ENCODE measurements at regions not wholly inside any gene's neighbourhood (a gene's known extent, or its start where the extent isn't known, plus 50 kb on each side); places are given as distances from the start of the nearest gene placed in this dataset.

- TF ChIP-seq CTCF (IDR thresholded peaks at IDR 0.05) = no peak
- no peaks in the 10 kb centered on the region for H3K4me1 ChIP-seq (ENCODE audit: control insufficient read depth in 1 of 2, low read depth in 2 of 2)
- DNase-seq (ENCODE audit: low spot score) (no peak), ATAC-seq (ENCODE audit: insufficient number of reproducible peaks, low FRiP score, low read depth) (no peak)
- no peak overlapping the region for H3K4me3 ChIP-seq
- no peaks in the 10 kb centered on the region for H3K27me3 ChIP-seq (replicated peaks; ENCODE audit: insufficient read depth)
- no peaks in the 10 kb centered on the region for H3K9me3 ChIP-seq
- H3K36me3 ChIP-seq = no peaks in the 10 kb centered on the region
- no peak overlapping the region for H3K27ac ChIP-seq
These were observed 73.8 kb upstream of the FAM98A start for GRCh38 chr2:33672896-33673295.

- Histone ChIP-seq H3K27ac (no peak overlapping the region), H3K27me3 (replicated peaks; ENCODE audit: insufficient read depth) (no peaks in the 10 kb centered on the region), H3K36me3 (no peaks in the 10 kb centered on the region), H3K9me3 (no peaks in the 10 kb centered on the region), H3K4me3 (no peak overlapping the region), H3K4me1 (ENCODE audit: control insufficient read depth in 1 of 2, low read depth in 2 of 2) (no peaks in the 10 kb centered on the region)
- ATAC-seq (ENCODE audit: insufficient number of reproducible peaks, low FRiP score, low read depth) (no peak), DNase-seq (ENCODE audit: low spot score) (no peak)
- no peak for TF ChIP-seq CTCF (IDR thresholded peaks at IDR 0.05)
These were observed 73.3 kb upstream of the FAM98A start for GRCh38 chr2:33672389-33672788.

- H3K4me3 ChIP-seq = no peak overlapping the region
- DNase-seq (ENCODE audit: low spot score) (no peak), ATAC-seq (ENCODE audit: insufficient number of reproducible peaks, low FRiP score, low read depth) (no peak)
- no peak overlapping the region for H3K27ac ChIP-seq
- no peaks in the 10 kb centered on the region for H3K27me3 ChIP-seq (replicated peaks; ENCODE audit: insufficient read depth)
- no peak for TF ChIP-seq CTCF (IDR thresholded peaks at IDR 0.05)
- H3K4me1 ChIP-seq (ENCODE audit: control insufficient read depth in 1 of 2, low read depth in 2 of 2) = no peaks in the 10 kb centered on the region
- H3K9me3 ChIP-seq = no peaks in the 10 kb centered on the region
- no peaks in the 10 kb centered on the region for H3K36me3 ChIP-seq
These were observed 72.1 kb upstream of the FAM98A start for GRCh38 chr2:33671198-33671597.

GRCh38 chr2:33670392-33670937, 71.4 kb upstream of the FAM98A start:
- H3K36me3 ChIP-seq = no peaks in the 10 kb centered on the region
- no peak for TF ChIP-seq CTCF (IDR thresholded peaks at IDR 0.05)
- no peaks in the 10 kb centered on the region for H3K4me1 ChIP-seq (ENCODE audit: control insufficient read depth in 1 of 2, low read depth in 2 of 2)
- H3K9me3 ChIP-seq = no peaks in the 10 kb centered on the region
- H3K4me3 ChIP-seq = no peak overlapping the region
- no peaks in the 10 kb centered on the region for H3K27me3 ChIP-seq (replicated peaks; ENCODE audit: insufficient read depth)
- no peak overlapping the region for H3K27ac ChIP-seq
- no peak for ATAC-seq (ENCODE audit: insufficient number of reproducible peaks, low FRiP score, low read depth)
- DNase-seq (ENCODE audit: low spot score) = no peak

- no peak overlapping the region for H3K4me3 ChIP-seq
- no peak overlapping the region for H3K27ac ChIP-seq
- no peaks in the 10 kb centered on the region for H3K27me3 ChIP-seq (replicated peaks; ENCODE audit: insufficient read depth)
- no peaks in the 10 kb centered on the region for H3K9me3 ChIP-seq
- DNase-seq (ENCODE audit: low spot score) (no peak), ATAC-seq (ENCODE audit: insufficient number of reproducible peaks, low FRiP score, low read depth) (no peak)
- no peaks in the 10 kb centered on the region for H3K4me1 ChIP-seq (ENCODE audit: control insufficient read depth in 1 of 2, low read depth in 2 of 2)
- no peaks in the 10 kb centered on the region for H3K36me3 ChIP-seq
- TF ChIP-seq CTCF (IDR thresholded peaks at IDR 0.05) = no peak
These were observed 67.8 kb upstream of the FAM98A start for GRCh38 chr2:33666879-33667278.
